ENCODE measurements at regions not wholly inside any gene's neighbourhood (a gene's known extent, or its start where the extent isn't known, plus 50 kb on each side); places are given as distances from the start of the nearest gene placed in this dataset.

GRCh38 chr21:33136847-33137502 lies 67.0 kb downstream of the OLIG1 start:
- TF ChIP-seq, protein P1, sequence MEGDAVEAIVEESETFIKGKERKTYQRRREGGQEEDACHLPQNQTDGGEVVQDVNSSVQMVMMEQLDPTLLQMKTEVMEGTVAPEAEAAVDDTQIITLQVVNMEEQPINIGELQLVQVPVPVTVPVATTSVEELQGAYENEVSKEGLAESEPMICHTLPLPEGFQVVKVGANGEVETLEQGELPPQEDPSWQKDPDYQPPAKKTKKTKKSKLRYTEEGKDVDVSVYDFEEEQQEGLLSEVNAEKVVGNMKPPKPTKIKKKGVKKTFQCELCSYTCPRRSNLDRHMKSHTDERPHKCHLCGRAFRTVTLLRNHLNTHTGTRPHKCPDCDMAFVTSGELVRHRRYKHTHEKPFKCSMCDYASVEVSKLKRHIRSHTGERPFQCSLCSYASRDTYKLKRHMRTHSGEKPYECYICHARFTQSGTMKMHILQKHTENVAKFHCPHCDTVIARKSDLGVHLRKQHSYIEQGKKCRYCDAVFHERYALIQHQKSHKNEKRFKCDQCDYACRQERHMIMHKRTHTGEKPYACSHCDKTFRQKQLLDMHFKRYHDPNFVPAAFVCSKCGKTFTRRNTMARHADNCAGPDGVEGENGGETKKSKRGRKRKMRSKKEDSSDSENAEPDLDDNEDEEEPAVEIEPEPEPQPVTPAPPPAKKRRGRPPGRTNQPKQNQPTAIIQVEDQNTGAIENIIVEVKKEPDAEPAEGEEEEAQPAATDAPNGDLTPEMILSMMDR (IDR thresholded peaks at IDR 0.05), result no peak
- TF ChIP-seq POLR2AphosphoS5 (IDR thresholded peaks at IDR 0.05; ENCODE audit: low read depth, low read length) (no peak), SIN3A (IDR thresholded peaks at IDR 0.05; ENCODE audit: borderline replicate concordance, insufficient read depth, low read depth, low read length) (no peak), TCF7L2 (IDR thresholded peaks at IDR 0.05; ENCODE audit: low read depth, low read length) (no peak)

Data from Panc1 (cell line).